ENCODE measurements at regions not wholly inside any gene's neighbourhood (a gene's known extent, or its start where the extent isn't known, plus 50 kb on each side); places are given as distances from the start of the nearest gene placed in this dataset.

- Histone ChIP-seq H3K79me2 (ENCODE audit: insufficient read depth, low read length) (no peaks in the 10 kb centered on the region), H3K4me3 (ENCODE audit: low read depth, low read length, poor library complexity, severe bottlenecking) (no peak overlapping the region), H3K9me3 (ENCODE audit: low read length) (no peaks in the 10 kb centered on the region), H3K9ac (ENCODE audit: low read length) (no peak overlapping the region), H4K20me1 (ENCODE audit: insufficient read depth, low read length) (no peaks in the 10 kb centered on the region), H3K4me2 (ENCODE audit: low read length) (no peak overlapping the region), H3K9me2 (ENCODE audit: low read depth, low read length) (no peaks in the 10 kb centered on the region), H3F3A (ENCODE audit: insufficient read depth, low read length) (no peaks in the 10 kb centered on the region), H3K36me3 (ENCODE audit: insufficient read depth, low read length) (no peaks in the 10 kb centered on the region), H3K27me3 (ENCODE audit: insufficient read depth, low read length) (no peaks in the 10 kb centered on the region), H3K4me1 (ENCODE audit: insufficient read depth, low read length, severe bottlenecking) (no peaks in the 10 kb centered on the region), H3K27ac (ENCODE audit: low read depth, low read length, poor library complexity, severe bottlenecking) (no peak overlapping the region), H2AFZ (ENCODE audit: low read length) (no peak overlapping the region)
- TF ChIP-seq CTCF (IDR thresholded peaks at IDR 0.05; ENCODE audit: low read length) (no peak), EZH2 (IDR thresholded peaks at IDR 0.05; ENCODE audit: borderline replicate concordance, low read length) (no peak)
Observed at GRCh38 chr9:87801013-87801412, 75.1 kb downstream of the CTSL start.

GRCh38 chr9:87803166-87803565 is 77.2 kb downstream of the CTSL start:
- Histone ChIP-seq H3K9ac (ENCODE audit: low read length) (no peak overlapping the region), H3F3A (ENCODE audit: insufficient read depth, low read length) (no peaks in the 10 kb centered on the region), H3K36me3 (ENCODE audit: insufficient read depth, low read length) (no peaks in the 10 kb centered on the region), H2AFZ (ENCODE audit: low read length) (no peak overlapping the region), H3K27me3 (ENCODE audit: insufficient read depth, low read length) (no peaks in the 10 kb centered on the region), H3K4me1 (ENCODE audit: insufficient read depth, low read length, severe bottlenecking) (no peaks in the 10 kb centered on the region), H3K9me2 (ENCODE audit: low read depth, low read length) (no peaks in the 10 kb centered on the region), H3K4me3 (ENCODE audit: low read depth, low read length, poor library complexity, severe bottlenecking) (no peak overlapping the region), H4K20me1 (ENCODE audit: insufficient read depth, low read length) (no peaks in the 10 kb centered on the region), H3K9me3 (ENCODE audit: low read length) (no peaks in the 10 kb centered on the region), H3K79me2 (ENCODE audit: insufficient read depth, low read length) (no peaks in the 10 kb centered on the region), H3K4me2 (ENCODE audit: low read length) (no peak overlapping the region), H3K27ac (ENCODE audit: low read depth, low read length, poor library complexity, severe bottlenecking) (no peak overlapping the region)
- TF ChIP-seq EZH2 (IDR thresholded peaks at IDR 0.05; ENCODE audit: borderline replicate concordance, low read length) (no peak), CTCF (IDR thresholded peaks at IDR 0.05; ENCODE audit: low read length) (no peak)

GRCh38 chr9:87803623-87804345 is 77.9 kb downstream of the CTSL start:
- Histone ChIP-seq H4K20me1 (ENCODE audit: insufficient read depth, low read length) (no peaks in the 10 kb centered on the region), H3K9ac (ENCODE audit: low read length) (no peak overlapping the region), H3F3A (ENCODE audit: insufficient read depth, low read length) (no peaks in the 10 kb centered on the region), H3K4me1 (ENCODE audit: insufficient read depth, low read length, severe bottlenecking) (no peaks in the 10 kb centered on the region), H3K79me2 (ENCODE audit: insufficient read depth, low read length) (no peaks in the 10 kb centered on the region), H3K9me2 (ENCODE audit: low read depth, low read length) (no peaks in the 10 kb centered on the region), H3K9me3 (ENCODE audit: low read length) (no peaks in the 10 kb centered on the region), H3K27me3 (ENCODE audit: insufficient read depth, low read length) (no peaks in the 10 kb centered on the region), H3K27ac (ENCODE audit: low read depth, low read length, poor library complexity, severe bottlenecking) (no peak overlapping the region), H3K36me3 (ENCODE audit: insufficient read depth, low read length) (no peaks in the 10 kb centered on the region), H3K4me2 (ENCODE audit: low read length) (no peak overlapping the region), H3K4me3 (ENCODE audit: low read depth, low read length, poor library complexity, severe bottlenecking) (no peak overlapping the region), H2AFZ (ENCODE audit: low read length) (no peak overlapping the region)
- TF ChIP-seq EZH2 (IDR thresholded peaks at IDR 0.05; ENCODE audit: borderline replicate concordance, low read length) = no peak
- TF ChIP-seq CTCF (IDR thresholded peaks at IDR 0.05; ENCODE audit: low read length) = no peak

Data from OCI-LY1 (cell line).